Activated CD4-positive, alpha-beta T cell treated with anti-CD3 and anti-CD28 coated beads for 36 hours (primary cell): ENCODE measurements at regions not wholly inside any gene's neighbourhood (a gene's known extent, or its start where the extent isn't known, plus 50 kb on each side); places are given as distances from the start of the nearest gene placed in this dataset.

Experiments used
- ATAC-seq: fragments of 200-7000 bp; cut with Tn5 transposase; one replicate; pipeline ENCODE4 v1.10.0; 2021; ENCODE audit warnings: mild to moderate bottlenecking, moderate library complexity
- CTCF ChIA-PET: fragments of 350-600 bp; sonication (Branson Sonifier 250); formaldehyde crosslinking; loops from one replicate; lab custom pipeline; 2021; ENCODE audit warnings: antibody characterized with exemption; lab: Charles Lee
- POLR2A ChIA-PET: fragments of 350-600 bp; sonication (Branson Sonifier 250); formaldehyde crosslinking; loops from one replicate; lab custom pipeline; 2021; ENCODE audit warnings: antibody characterized with exemption, inconsistent platforms; lab: Charles Lee
- DNase-seq: peaks from one replicate; pipeline ENCODE4 v3.0.0-alpha.2; 2020
- H3K27ac Mint-ChIP-seq: one replicate; pipeline ENCODE4 v1.8.0; 2021; ENCODE audit warnings: mixed read lengths
- H3K27me3 Mint-ChIP-seq: one replicate; pipeline ENCODE4 v1.8.0; 2021; ENCODE audit warnings: mixed read lengths
- H3K36me3 Mint-ChIP-seq: one replicate; pipeline ENCODE4 v1.8.0; 2021; ENCODE audit warnings: low read depth, mixed read lengths
- H3K4me1 Mint-ChIP-seq: one replicate; pipeline ENCODE4 v1.8.0; 2021; ENCODE audit warnings: mixed read lengths
- H3K4me3 Mint-ChIP-seq: one replicate; pipeline ENCODE4 v1.8.0; 2021; ENCODE audit warnings: mild to moderate bottlenecking, moderate library complexity, mixed read lengths
- H3K9me3 Mint-ChIP-seq: one replicate; pipeline ENCODE4 v1.8.0; 2021; ENCODE audit warnings: low read depth, mixed read lengths
- intact Hi-C, 2 experiments: fragments of 100-400 bp; cut with DNase I in 1 of 2; cut with micrococcal nuclease in 1 of 2; formaldehyde crosslinking; loops; one replicate each; pipeline versions ENCODE4 v1.14.2 to v1.15.1; 2022 to 2024; cut with DNase I, micrococcal nuclease

- CTCF ChIA-PET, result no interaction called here
- DNase-seq (no peak), ATAC-seq (no peak)
- Mint-ChIP-seq H3K9me3 (no peaks in the 10 kb centered on the region), H3K27me3 (no peaks in the 10 kb centered on the region), H3K36me3 (no peaks in the 10 kb centered on the region), H3K4me1 (no peaks in the 10 kb centered on the region), H3K27ac (no peak overlapping the region), H3K4me3 (no peak overlapping the region)
- intact Hi-C loops, result no loop called here
- POLR2A ChIA-PET, result interaction anchor here (0.7 kb wide), 1 partner anchor 199 kb away, joined by 4 read pairs; no protein-coding TSS in a partner anchor
Observed at GRCh38 chr12:90004319-90005074, 295.9 kb upstream of the ATP2B1 start.

DNA sequence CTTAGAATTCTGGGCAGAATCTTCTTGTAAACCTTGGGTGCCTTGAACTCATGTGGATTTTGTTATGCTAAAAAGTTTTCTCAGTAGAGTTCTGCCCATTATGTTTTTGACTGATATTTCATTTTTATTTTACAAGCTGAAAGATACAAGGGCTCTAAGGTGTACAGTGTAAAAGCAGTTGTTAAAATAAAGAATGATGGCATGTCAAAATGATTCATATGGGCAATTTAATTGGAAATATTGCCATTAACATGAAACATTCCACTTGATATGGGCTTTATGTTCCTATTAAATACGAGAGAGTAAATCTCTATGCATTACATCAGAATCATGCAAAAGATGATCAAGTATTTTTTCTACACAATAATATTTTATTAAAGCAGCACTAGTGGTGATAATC, 295.1 kb upstream of the ATP2B1 start:
- CTCF ChIA-PET, result interaction anchor here (1.0 kb wide), 1 partner anchor 459 kb away, joined by 4 read pairs; no protein-coding TSS in a partner anchor
- DNase-seq, result no peak
- POLR2A ChIA-PET, result no interaction called here

DNA sequence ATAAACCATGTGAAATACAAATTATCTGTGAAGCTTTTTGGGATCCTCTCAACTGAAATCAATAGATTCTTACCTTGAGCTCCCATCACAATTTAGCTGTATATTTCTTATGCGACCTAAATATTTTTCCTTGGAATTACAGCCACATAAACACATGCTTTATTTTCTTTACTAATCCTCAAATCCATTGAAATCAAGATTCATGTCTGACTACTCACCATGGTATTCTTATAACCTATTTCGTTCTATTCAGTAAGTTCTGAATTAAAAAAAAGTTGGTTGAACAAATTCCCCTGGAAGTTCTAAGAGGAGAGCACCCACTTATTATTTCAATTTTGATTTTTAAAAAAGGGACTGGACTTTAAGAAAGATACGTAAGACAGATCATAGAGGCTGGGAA, 292.1 kb upstream of the ATP2B1 start:
- H3K4me1 Mint-ChIP-seq, result peaks cover 2% of the 10 kb centered on the region
- no peaks in the 10 kb centered on the region for H3K27me3 Mint-ChIP-seq
- no peak for DNase-seq
- H3K27ac Mint-ChIP-seq, result no peak overlapping the region
- intact Hi-C loops, result no loop called here
- H3K36me3 Mint-ChIP-seq, result no peaks in the 10 kb centered on the region
- ChIA-PET CTCF (interaction anchor here (2.6 kb wide), 1 partner anchor 10 kb away, joined by 8 read pairs; no protein-coding TSS in a partner anchor), POLR2A (no interaction called here)
- H3K4me3 Mint-ChIP-seq, result no peak overlapping the region
- no peaks in the 10 kb centered on the region for H3K9me3 Mint-ChIP-seq
- ATAC-seq, result no peak

More for the DNA sequence above, 295.1 kb upstream of the ATP2B1 start:
- Mint-ChIP-seq H3K9me3 (no peaks in the 10 kb centered on the region), H3K27ac (no peak overlapping the region), H3K36me3 (no peaks in the 10 kb centered on the region), H3K27me3 (no peaks in the 10 kb centered on the region), H3K4me3 (no peak overlapping the region), H3K4me1 (no peaks in the 10 kb centered on the region)
- no peak for ATAC-seq
- intact Hi-C loops, result no loop called here

DNA sequence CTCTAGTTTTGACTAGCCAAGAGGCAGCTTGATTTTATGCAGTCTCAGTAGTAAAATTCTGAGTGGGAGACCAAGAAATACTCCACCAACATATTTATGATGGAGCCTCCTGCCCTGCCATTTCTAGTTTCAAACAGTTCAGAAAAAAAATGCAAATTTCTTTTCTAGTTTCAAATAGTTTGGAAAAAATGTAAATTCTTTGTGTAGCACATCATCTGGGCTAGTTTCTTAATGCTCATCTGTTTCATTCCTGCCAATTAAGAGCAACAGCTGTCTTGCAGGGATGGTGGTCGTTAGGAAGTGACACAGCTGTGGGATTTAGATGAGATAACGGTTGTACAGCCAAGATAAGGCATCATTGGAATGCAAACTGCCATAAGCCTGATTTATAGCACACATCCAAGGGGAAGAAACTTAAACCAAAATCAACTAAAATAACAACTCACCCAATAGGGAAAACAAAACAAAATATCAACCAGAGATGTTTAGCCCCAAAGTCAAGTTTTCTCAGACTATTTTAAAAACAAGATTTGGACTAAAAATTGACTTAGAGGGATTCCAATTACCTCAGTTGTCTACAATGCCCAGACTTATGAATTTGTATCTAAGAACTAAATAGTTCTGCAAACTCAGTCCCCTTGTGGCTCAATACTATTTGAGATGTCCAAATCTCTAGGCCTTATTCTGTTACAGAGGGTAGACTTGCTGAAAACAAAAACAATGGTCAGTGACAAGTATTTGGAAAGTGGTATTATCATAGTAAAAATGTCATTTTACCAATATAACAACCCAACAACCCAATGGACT, 291.3 kb upstream of the ATP2B1 start:
- intact Hi-C loops, result no loop called here
- no peaks in the 10 kb centered on the region for H3K36me3 Mint-ChIP-seq
- no peak for ATAC-seq
- no peak overlapping the region for H3K4me3 Mint-ChIP-seq
- H3K9me3 Mint-ChIP-seq, result no peaks in the 10 kb centered on the region
- POLR2A ChIA-PET, result no interaction called here
- no peaks in the 10 kb centered on the region for H3K27me3 Mint-ChIP-seq
- H3K4me1 Mint-ChIP-seq, result peaks cover 8% of the 10 kb centered on the region
- CTCF ChIA-PET, result interaction anchor here (2.6 kb wide), 1 partner anchor 10 kb away, joined by 8 read pairs; no protein-coding TSS in a partner anchor
- no peak overlapping the region for H3K27ac Mint-ChIP-seq
- no peak for DNase-seq

GRCh38 chr12:89995870-89996269, 287.2 kb upstream of the ATP2B1 start:
- no peak for ATAC-seq
- no peaks in the 10 kb centered on the region for H3K27me3 Mint-ChIP-seq
- H3K4me3 Mint-ChIP-seq, result no peak overlapping the region
- no peaks in the 10 kb centered on the region for H3K9me3 Mint-ChIP-seq
- ChIA-PET POLR2A (no interaction called here), CTCF (no interaction called here)
- DNase-seq, result no peak
- peaks cover 29% of the 10 kb centered on the region for H3K4me1 Mint-ChIP-seq
- no peak overlapping the region for H3K27ac Mint-ChIP-seq
- intact Hi-C loops, result no loop called here
- no peaks in the 10 kb centered on the region for H3K36me3 Mint-ChIP-seq

- H3K36me3 Mint-ChIP-seq, result no peaks in the 10 kb centered on the region
- ChIA-PET POLR2A (no interaction called here), CTCF (no interaction called here)
- no peak overlapping the region for H3K4me3 Mint-ChIP-seq
- no peak overlapping the region for H3K27ac Mint-ChIP-seq
- intact Hi-C loops, result no loop called here
- H3K9me3 Mint-ChIP-seq, result no peaks in the 10 kb centered on the region
- DNase-seq (no peak), ATAC-seq (no peak)
- peaks cover 29% of the 10 kb centered on the region for H3K4me1 Mint-ChIP-seq
- no peaks in the 10 kb centered on the region for H3K27me3 Mint-ChIP-seq
Observed at GRCh38 chr12:89994911-89995310, 286.3 kb upstream of the ATP2B1 start.

- Mint-ChIP-seq H3K4me1 (peaks cover 29% of the 10 kb centered on the region), H3K27me3 (no peaks in the 10 kb centered on the region), H3K27ac (no peak overlapping the region), H3K36me3 (no peaks in the 10 kb centered on the region), H3K9me3 (no peaks in the 10 kb centered on the region), H3K4me3 (no peak overlapping the region)
- intact Hi-C loops, result no loop called here
- ChIA-PET CTCF (interaction anchor here (0.6 kb wide), 1 partner anchor 159 kb away, joined by 3 read pairs; no protein-coding TSS in a partner anchor), POLR2A (no interaction called here)
- ATAC-seq (no peak), DNase-seq (no peak)
Observed at GRCh38 chr12:89993632-89994031, 285.0 kb upstream of the ATP2B1 start.

DNA sequence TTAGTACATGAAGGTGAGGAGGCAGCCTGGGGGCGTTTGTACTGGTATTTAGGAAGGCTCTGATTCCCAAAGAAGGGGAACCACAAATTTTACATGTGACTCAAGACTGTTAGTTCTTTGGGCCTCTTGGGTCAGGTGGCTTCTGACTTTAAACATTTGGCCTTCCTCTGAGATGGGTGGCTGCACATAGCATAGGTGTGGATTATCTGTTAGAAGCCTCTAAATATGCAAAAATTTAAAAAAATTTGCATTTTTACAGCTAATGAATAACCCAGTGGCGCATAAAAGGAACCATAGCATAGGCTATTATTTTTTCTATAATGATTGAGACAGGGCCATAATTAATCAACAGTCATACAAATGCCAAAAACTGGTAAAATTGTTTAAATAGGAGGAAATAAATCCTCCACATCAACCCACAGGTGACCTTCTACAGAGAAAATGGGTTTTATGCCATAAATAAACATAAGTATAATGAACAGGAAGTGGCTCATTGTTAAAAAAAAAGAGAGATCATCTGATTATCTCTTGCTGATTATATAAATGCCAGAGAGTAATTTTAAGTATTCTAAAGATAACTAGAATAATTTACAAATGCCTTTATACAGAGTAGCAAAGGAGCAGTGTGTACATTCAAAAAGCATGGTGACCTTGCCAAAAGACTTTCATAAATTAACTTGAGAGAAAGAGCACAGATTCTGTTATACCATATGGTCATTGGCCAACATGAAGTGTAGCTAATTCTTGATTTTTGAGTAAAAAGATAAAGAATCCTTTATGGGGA, 284.2 kb upstream of the ATP2B1 start:
- no peaks in the 10 kb centered on the region for H3K9me3 Mint-ChIP-seq
- H3K4me1 Mint-ChIP-seq, result peaks cover 29% of the 10 kb centered on the region
- intact Hi-C loops, result no loop called here
- POLR2A ChIA-PET, result interaction anchor here (0.6 kb wide), 1 partner anchor 347 kb away, joined by 3 read pairs; no protein-coding TSS in a partner anchor
- CTCF ChIA-PET, result interaction anchor here (0.6 to 0.7 kb wide), 2 partner anchors 159 to 278 kb away, joined by 3 to 4 read pairs; no protein-coding TSS in a partner anchor
- no peak overlapping the region for H3K27ac Mint-ChIP-seq
- ATAC-seq (no peak), DNase-seq (no peak)
- H3K27me3 Mint-ChIP-seq, result no peaks in the 10 kb centered on the region
- no peaks in the 10 kb centered on the region for H3K36me3 Mint-ChIP-seq
- H3K4me3 Mint-ChIP-seq, result no peak overlapping the region

DNA sequence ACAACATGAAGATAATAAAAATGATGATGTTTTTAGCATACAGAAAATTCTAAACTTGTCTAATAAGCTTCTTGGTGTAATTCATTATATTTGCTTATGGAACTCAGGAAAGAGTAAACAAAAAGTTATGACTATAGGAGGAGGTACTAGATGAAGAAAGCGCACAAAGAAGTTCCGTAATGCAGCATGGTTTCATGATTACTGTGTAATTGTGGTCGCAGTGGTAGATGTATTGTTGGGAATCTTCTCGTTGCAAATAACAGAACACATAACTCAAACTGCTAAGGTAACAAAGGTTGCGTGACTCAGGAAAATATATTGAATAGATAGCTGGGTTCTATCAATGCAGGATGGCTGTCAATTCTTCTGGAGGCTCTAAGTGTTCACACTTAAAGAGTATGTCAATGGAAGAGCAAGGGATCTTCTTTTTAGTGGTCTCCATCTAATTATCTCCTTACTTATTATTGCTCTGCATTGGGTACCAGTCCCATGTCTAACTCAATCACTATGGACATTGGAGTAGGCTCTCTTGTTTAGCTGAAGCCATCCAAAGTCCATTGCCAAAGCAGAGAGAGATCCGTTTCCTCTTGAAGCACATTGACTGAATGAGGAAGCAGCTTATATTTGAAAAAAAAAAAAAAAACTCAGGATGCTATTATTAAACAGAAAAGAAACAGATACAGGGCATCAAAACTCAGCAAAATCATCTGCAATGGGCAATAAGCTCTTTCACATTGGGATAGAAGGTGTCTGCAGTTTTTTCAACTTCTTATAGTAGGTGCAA, 283.4 kb upstream of the ATP2B1 start:
- intact Hi-C loops, result no loop called here
- Mint-ChIP-seq H3K36me3 (no peaks in the 10 kb centered on the region), H3K27me3 (no peaks in the 10 kb centered on the region), H3K9me3 (no peaks in the 10 kb centered on the region), H3K27ac (no peak overlapping the region), H3K4me1 (peaks cover 29% of the 10 kb centered on the region), H3K4me3 (no peak overlapping the region)
- ATAC-seq, result peak; percentile 26
- ChIA-PET POLR2A (interaction anchor here (0.6 kb wide), 1 partner anchor 346 kb away, joined by 3 read pairs; no protein-coding TSS in a partner anchor), CTCF (interaction anchor here (0.7 to 3.1 kb wide), 3 partner anchors 8 to 279 kb away, joined by 3 to 8 read pairs (median 4); no protein-coding TSS in a partner anchor)
- no peak for DNase-seq

DNA sequence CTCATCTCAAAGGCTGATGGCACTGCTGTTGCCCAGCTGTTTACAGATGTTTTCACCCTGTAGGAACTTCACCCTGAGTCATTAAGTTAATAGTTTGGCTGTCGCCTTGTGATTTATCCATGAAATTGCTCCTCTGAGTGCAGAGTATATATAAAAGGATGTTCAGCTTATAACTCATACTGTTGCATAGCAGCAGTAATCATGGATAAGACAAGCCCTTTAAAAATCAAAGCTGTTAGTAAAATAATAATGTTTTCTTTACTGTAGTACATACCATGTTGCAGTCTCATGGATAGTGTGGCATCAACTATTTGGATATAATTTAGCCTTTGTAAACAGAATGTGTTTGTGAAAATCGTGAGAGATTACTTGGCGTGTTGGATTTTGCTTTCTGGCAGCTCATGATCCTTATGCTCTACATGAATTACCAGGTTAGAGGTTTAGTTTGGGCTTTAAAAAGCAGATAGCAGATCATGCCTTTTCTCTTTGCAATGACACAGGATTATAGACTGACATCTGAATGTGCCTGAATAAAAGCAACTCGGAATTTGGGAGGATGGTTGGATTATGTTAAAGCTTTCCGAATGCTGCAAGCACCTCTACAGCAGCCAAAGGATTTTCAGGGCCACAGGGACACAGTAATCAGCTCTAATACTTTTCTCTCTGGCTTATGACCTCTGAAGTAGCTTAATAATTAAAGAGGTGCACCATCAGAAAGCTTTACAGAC, 279.7 kb upstream of the ATP2B1 start:
- Mint-ChIP-seq H3K4me1 (peaks cover 20% of the 10 kb centered on the region), H3K4me3 (no peak overlapping the region), H3K36me3 (no peaks in the 10 kb centered on the region), H3K9me3 (no peaks in the 10 kb centered on the region), H3K27ac (no peak overlapping the region), H3K27me3 (no peaks in the 10 kb centered on the region)
- intact Hi-C loops, result no loop called here
- ChIA-PET CTCF (interaction anchor here (0.5 kb wide), 1 partner anchor 14 kb away, joined by 3 read pairs; no protein-coding TSS in a partner anchor), POLR2A (no interaction called here)
- ATAC-seq (no peak), DNase-seq (no peak)
